ENCODE measurements at regions not wholly inside any gene's neighbourhood (a gene's known extent, or its start where the extent isn't known, plus 50 kb on each side); places are given as distances from the start of the nearest gene placed in this dataset.

- no peaks in the 10 kb centered on the region for H3K27me3 Mint-ChIP-seq (ENCODE audit: low read depth)
- Histone ChIP-seq H3K4ac (ENCODE audit: low read depth, low read length) (no peak overlapping the region), H3K79me1 (ENCODE audit: insufficient read depth, low read depth, low read length, poor library complexity, severe bottlenecking) (no peaks in the 10 kb centered on the region), H2BK15ac (ENCODE audit: low read depth, low read length) (no peak overlapping the region), H3K27me3 (ENCODE audit: insufficient read depth, low read length) (no peaks in the 10 kb centered on the region), H3T11ph (ENCODE audit: low read length) (no peak overlapping the region), H3K9me3 (ENCODE audit: control insufficient read depth, low read depth, low read length) (no peaks in the 10 kb centered on the region), H3K56ac (ENCODE audit: insufficient read length, low read depth, low read length) (no peak overlapping the region), H3K27ac (ENCODE audit: insufficient read length, low read depth, low read length) (no peak overlapping the region), H2BK5ac (ENCODE audit: insufficient read length, low read length) (no peak overlapping the region), H2BK12ac (ENCODE audit: insufficient read length, low read depth, low read length) (no peak overlapping the region), H2AFZ (ENCODE audit: low read length) (no peak overlapping the region), H4K91ac (ENCODE audit: insufficient read length, low read depth, low read length) (no peak overlapping the region), H4K8ac (replicated peaks; ENCODE audit: insufficient read length, low read depth, low read length) (no peak overlapping the region), H3K9ac (ENCODE audit: extremely low read depth, insufficient read length, low read length) (no peak overlapping the region), H3K23ac (ENCODE audit: insufficient read length, low read depth, low read length) (no peak overlapping the region), H3K4me1 (ENCODE audit: insufficient read depth, low read length) (no peaks in the 10 kb centered on the region), H2BK120ac (ENCODE audit: low read depth, low read length, poor library complexity, severe bottlenecking) (no peak overlapping the region), H2AK5ac (ENCODE audit: insufficient read length, low read length) (no peak overlapping the region), H3K4me2 (ENCODE audit: insufficient read depth, insufficient read length, low read length) (no peak overlapping the region), H4K20me1 (ENCODE audit: control insufficient read depth, insufficient read depth, insufficient read length) (no peaks in the 10 kb centered on the region), H3K18ac (ENCODE audit: insufficient read length, low read depth, low read length) (no peak overlapping the region), H3K23me2 (ENCODE audit: insufficient read length, low read depth, low read length, poor library complexity, severe bottlenecking) (no peaks in the 10 kb centered on the region), H2BK20ac (ENCODE audit: low read depth, low read length, poor library complexity, severe bottlenecking) (no peak overlapping the region), H3K79me2 (ENCODE audit: insufficient read depth, low read length) (no peaks in the 10 kb centered on the region), H3K14ac (ENCODE audit: insufficient read depth, low read length) (no peak overlapping the region), H4K5ac (ENCODE audit: insufficient read length, low read depth, low read length) (no peak overlapping the region)
- H3K4me3 Mint-ChIP-seq, result no peak overlapping the region
- no peak overlapping the region for H3K27ac Mint-ChIP-seq
- H3K4me1 Mint-ChIP-seq, result no peaks in the 10 kb centered on the region
- no peaks in the 10 kb centered on the region; a peak in 1 of 5 replicates for H3K9me3 Mint-ChIP-seq
- WGBS (ENCODE audit: extremely low coverage, insufficient read length, low lambda C conversion rate), result no CpG with 5 or more reads among the region's 4 CpGs
- no peaks in the 10 kb centered on the region; a peak in 1 of 7 replicates for H3K36me3 Mint-ChIP-seq (ENCODE audit: insufficient read depth in 1 of 3, low read depth in 3 of 3)
- no peak for DNase-seq
- TF ChIP-seq CTCF (conservative IDR thresholded peaks at IDR 0.05), result no peak
Observed at GRCh38 chr2:186968277-186968676, 119.3 kb upstream of the ZSWIM2 start.
